ENCODE measurements at regions not wholly inside any gene's neighbourhood (a gene's known extent, or its start where the extent isn't known, plus 50 kb on each side); places are given as distances from the start of the nearest gene placed in this dataset.

- H3K27me3 ChIP-seq, result no peaks in the 10 kb centered on the region
- no peak overlapping the region for H3K4me3 ChIP-seq
- intact Hi-C loops (cut with DNase I), result no loop called here
- TF ChIP-seq POLR2A (IDR thresholded peaks at IDR 0.05), result no peak
- TF ChIP-seq CTCF (IDR thresholded peaks at IDR 0.05), result peak; percentile 27 to 65 (median 59)
- DNase-seq (peak; percentile 22 to 44 (median 38)), ATAC-seq (peak; percentile 90)
- H3K4me1 ChIP-seq, result peaks cover 6% of the 10 kb centered on the region
- WGBS, 2 donors, result 23% methylated on average over 16 of the region's 16 CpGs
- H3K27ac ChIP-seq, result no peak overlapping the region
- H3K9me3 ChIP-seq, result no peaks in the 10 kb centered on the region
- H3K36me3 ChIP-seq (replicated peaks in 1 of 2; ENCODE audit: insufficient read depth in 1 of 2, low read depth in 2 of 2), result no peaks in the 10 kb centered on the region
Measured at GRCh38 chr2:57720728-57721627, 325.6 kb upstream of the VRK2 start.

- intact Hi-C loops (cut with DNase I), result no loop called here
- 69 to 74% methylated on average over 5 of the region's 5 CpGs for WGBS, 2 donors
- no peaks in the 10 kb centered on the region for H3K36me3 ChIP-seq (replicated peaks in 1 of 2; ENCODE audit: insufficient read depth in 1 of 2, low read depth in 2 of 2)
- no peaks in the 10 kb centered on the region for H3K27me3 ChIP-seq
- no peak for ATAC-seq
- peaks cover 6% of the 10 kb centered on the region for H3K4me1 ChIP-seq
- H3K4me3 ChIP-seq, result no peak overlapping the region
- no peak for DNase-seq
- TF ChIP-seq CTCF (IDR thresholded peaks at IDR 0.05) (no peak), POLR2A (IDR thresholded peaks at IDR 0.05) (no peak)
- no peaks in the 10 kb centered on the region for H3K9me3 ChIP-seq
- no peak overlapping the region for H3K27ac ChIP-seq
Measured at GRCh38 chr2:57725337-57725947, 321.2 kb upstream of the VRK2 start.

- H3K36me3 ChIP-seq (replicated peaks in 1 of 2; ENCODE audit: insufficient read depth in 1 of 2, low read depth in 2 of 2), result no peaks in the 10 kb centered on the region
- TF ChIP-seq POLR2A (IDR thresholded peaks at IDR 0.05) (no peak), CTCF (IDR thresholded peaks at IDR 0.05) (no peak)
- no peaks in the 10 kb centered on the region for H3K27me3 ChIP-seq
- WGBS, 2 donors, result 41 to 43% methylated on average over 4 of the region's 4 CpGs
- H3K27ac ChIP-seq, result no peak overlapping the region
- ATAC-seq (no peak), DNase-seq (no peak)
- no peak overlapping the region for H3K4me3 ChIP-seq
- intact Hi-C loops (cut with DNase I), result no loop called here
- H3K4me1 ChIP-seq, result no peaks in the 10 kb centered on the region
- no peaks in the 10 kb centered on the region for H3K9me3 ChIP-seq
Measured at GRCh38 chr2:57726294-57726693, 320.3 kb upstream of the VRK2 start.

GRCh38 chr2:57728691-57729090 lies 317.9 kb upstream of the VRK2 start:
- TF ChIP-seq POLR2A (IDR thresholded peaks at IDR 0.05), result no peak
- no peak for TF ChIP-seq CTCF (IDR thresholded peaks at IDR 0.05)
- no peak for DNase-seq
- H3K27me3 ChIP-seq, result no peaks in the 10 kb centered on the region
- intact Hi-C loops (cut with DNase I), result no loop called here
- no peaks in the 10 kb centered on the region for H3K36me3 ChIP-seq (replicated peaks in 1 of 2; ENCODE audit: insufficient read depth in 1 of 2, low read depth in 2 of 2)
- H3K27ac ChIP-seq, result no peak overlapping the region
- ATAC-seq, result no peak
- 93 to 95% methylated on average over 1 of the region's 1 CpG for WGBS, 2 donors
- no peaks in the 10 kb centered on the region for H3K9me3 ChIP-seq
- H3K4me1 ChIP-seq, result no peaks in the 10 kb centered on the region
- no peak overlapping the region for H3K4me3 ChIP-seq
